ENCODE measurements at regions not wholly inside any gene's neighbourhood (a gene's known extent, or its start where the extent isn't known, plus 50 kb on each side); places are given as distances from the start of the nearest gene placed in this dataset.

DNA sequence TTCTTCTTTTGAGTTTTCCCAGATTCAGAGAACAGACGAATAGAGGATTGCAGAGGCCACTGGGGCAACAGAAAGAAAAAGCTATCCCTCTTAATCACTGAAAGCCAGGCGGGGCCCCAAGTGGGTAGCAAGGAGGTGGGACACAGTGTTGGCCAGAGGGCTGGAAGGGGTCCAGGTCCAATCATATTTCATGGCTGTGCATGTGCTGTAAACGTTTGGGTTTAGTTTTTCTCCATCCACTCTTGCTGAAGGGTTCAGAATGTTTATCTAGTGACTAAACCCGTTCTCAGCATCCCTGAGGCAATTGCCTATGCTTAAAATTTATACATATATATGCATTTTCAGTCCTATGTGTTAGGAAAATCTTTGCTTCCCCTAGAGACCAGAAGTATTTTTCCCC is 99.4 kb upstream of the EPHA4 start:
- Histone ChIP-seq H2AK9ac (replicated peaks; ENCODE audit: low read depth, low read length, poor library complexity) (no peak overlapping the region), H2AFZ (replicated peaks; ENCODE audit: low read length, poor library complexity) (no peak overlapping the region), H3K9me3 (ENCODE audit: control insufficient read depth, insufficient read depth, low read length) (no peaks in the 10 kb centered on the region), H2BK20ac (ENCODE audit: low read depth, low read length) (no peak overlapping the region), H4K91ac (ENCODE audit: insufficient read depth, low read depth, low read length) (no peak overlapping the region), H3K4me2 (ENCODE audit: low read depth, low read length) (no peak overlapping the region), H3K9ac (ENCODE audit: low read depth, low read length) (no peak overlapping the region), H2BK5ac (ENCODE audit: low read depth, low read length, poor library complexity, severe bottlenecking) (no peak overlapping the region), H2BK120ac (ENCODE audit: low read depth, low read length) (no peak overlapping the region), H3K36me3 (ENCODE audit: control insufficient read depth, insufficient read depth, low read length) (no peaks in the 10 kb centered on the region), H4K20me1 (ENCODE audit: insufficient read depth, low read length) (no peaks in the 10 kb centered on the region), H2BK15ac (ENCODE audit: low read depth, low read length) (no peak overlapping the region), H3K23ac (ENCODE audit: low read depth, low read length) (no peak overlapping the region), H3K18ac (ENCODE audit: low read depth, low read length) (no peak overlapping the region), H3K4ac (ENCODE audit: low read depth, low read length) (no peak overlapping the region), H3K9me1 (ENCODE audit: insufficient read depth, low read length) (no peaks in the 10 kb centered on the region), H3K4me1 (ENCODE audit: control insufficient read depth, insufficient read depth, low read length) (no peaks in the 10 kb centered on the region), H3K27me3 (ENCODE audit: control insufficient read depth, insufficient read depth, low read length) (no peaks in the 10 kb centered on the region), H3K56ac (ENCODE audit: extremely low read depth, insufficient read depth, low read length) (no peak overlapping the region), H4K5ac (ENCODE audit: low read depth, low read length) (no peak overlapping the region), H3K4me3 (ENCODE audit: insufficient read depth, low read depth, low read length) (no peak overlapping the region), H3K14ac (replicated peaks; ENCODE audit: low read depth, low read length) (no peak overlapping the region), H2AK5ac (ENCODE audit: low read depth, low read length) (no peak overlapping the region), H3K27ac (ENCODE audit: insufficient read depth, low read length) (no peak overlapping the region), H3K79me1 (ENCODE audit: low read depth in 1 of 2, low read length in 2 of 2) (no peaks in the 10 kb centered on the region), H4K8ac (ENCODE audit: low read depth in 2 of 2, low read length in 2 of 2) (no peak overlapping the region)
- in situ Hi-C loops (cut with MboI; ENCODE audit: low sequenced_read_pairs), result no loop called here
- WGBS, 2 experiments (ENCODE audit: extremely low coverage in 2 of 2, insufficient read length in 1 of 2), result no CpG with 5 or more reads among the region's 4 CpGs
- CTCF ChIA-PET, result interaction anchor here (0.7 kb wide), 1 partner anchor 148 kb away, joined by 3 read pairs; no protein-coding TSS in a partner anchor
- DNase-seq (peak; percentile 59), ATAC-seq (ENCODE audit: low read depth) (peak; percentile 67)
- TF ChIP-seq, protein P1, sequence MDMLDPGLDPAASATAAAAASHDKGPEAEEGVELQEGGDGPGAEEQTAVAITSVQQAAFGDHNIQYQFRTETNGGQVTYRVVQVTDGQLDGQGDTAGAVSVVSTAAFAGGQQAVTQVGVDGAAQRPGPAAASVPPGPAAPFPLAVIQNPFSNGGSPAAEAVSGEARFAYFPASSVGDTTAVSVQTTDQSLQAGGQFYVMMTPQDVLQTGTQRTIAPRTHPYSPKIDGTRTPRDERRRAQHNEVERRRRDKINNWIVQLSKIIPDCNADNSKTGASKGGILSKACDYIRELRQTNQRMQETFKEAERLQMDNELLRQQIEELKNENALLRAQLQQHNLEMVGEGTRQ (IDR thresholded peaks at IDR 0.05; ENCODE audit: low read depth, low read length), result no peak
- no TSS peak for BruUV-seq (replicated peaks)
- intact Hi-C loops (cut with micrococcal nuclease), result no loop called here
- POLR2A ChIA-PET (ENCODE audit: unreplicated experiment), result no interaction called here
- dilution Hi-C loops (cut with HindIII; ENCODE audit: low sequenced_read_pairs, unreplicated experiment), result no loop called here
